Left lung (tissue), 4 donors: ENCODE measurements at regions not wholly inside any gene's neighbourhood (a gene's known extent, or its start where the extent isn't known, plus 50 kb on each side); places are given as distances from the start of the nearest gene placed in this dataset.

Experiments used
- ATAC-seq: fragments of 200-7000 bp; cut with Tn5 transposase; one replicate; pipeline ENCODE4 v1.9.1; 2020; ENCODE audit warnings: moderate library complexity
- DNase-seq, 4 donors: peaks; one replicate each; pipeline ENCODE4 v3.0.0-alpha.2; 2013 to 2020
- H3K27ac ChIP-seq, 2 donors: fragments of 200-600 bp; sonication (generic) in 1 of 2; one replicate each; pipeline versions ENCODE4 v1.5.0 to v1.8.0; 2020 to 2021
- H3K27me3 ChIP-seq, 2 donors: fragments of 200-600 bp; sonication (generic) in 1 of 2; one replicate each; pipeline versions ENCODE4 v1.5.0 to v1.8.0; 2020 to 2021
- H3K36me3 ChIP-seq, 2 donors: fragments of 200-600 bp; sonication (generic) in 1 of 2; one replicate each; pipeline versions ENCODE4 v1.5.0 to v1.8.0; 2020 to 2021
- H3K4me1 ChIP-seq, 2 donors: fragments of 200-600 bp; one replicate each; pipeline ENCODE4 v1.8.0; 2021
- H3K4me3 ChIP-seq, 2 donors: fragments of 200-600 bp; sonication (generic) in 1 of 2; one replicate each; pipeline versions ENCODE4 v1.5.0 to v1.8.0; 2020 to 2021; ENCODE audit warnings: mild to moderate bottlenecking in 1 of 2
- H3K9me3 ChIP-seq, 2 donors: fragments of 200-600 bp; sonication (generic) in 1 of 2; one replicate each; pipeline versions ENCODE4 v1.5.0 to v1.8.0; 2020 to 2021
- CTCF ChIP-seq, 2 donors: fragments of 200-600 bp; sonication (generic) in 1 of 2; IDR thresholded peaks; one replicate each; pipeline versions ENCODE4 v1.5.0 to v1.8.0; 2021; ENCODE audit warnings: antibody characterized with exemption in 2 of 2
- intact Hi-C, 2 donors: fragments of 100-400 bp; cut with DNase I; formaldehyde crosslinking; loops; one replicate each; pipeline versions ENCODE4 v1.11.2 to v1.14.2; 2022
- donor health status: DM: no; HTN: yes; CAD: no.
- donor health status: DM: no; HTN: no; CAD: no.

- no peak overlapping the region for H3K4me3 ChIP-seq
- no peak for TF ChIP-seq CTCF (IDR thresholded peaks at IDR 0.05)
- H3K27ac ChIP-seq = no peak overlapping the region
- no peaks in the 10 kb centered on the region for H3K27me3 ChIP-seq
- no peaks in the 10 kb centered on the region for H3K36me3 ChIP-seq
- no peaks in the 10 kb centered on the region for H3K4me1 ChIP-seq
- H3K9me3 ChIP-seq = no peaks in the 10 kb centered on the region
- intact Hi-C loops = no loop called here
- ATAC-seq (no peak), DNase-seq (no peak)
Observed at GRCh38 chr1:4463631-4464030, 190.8 kb upstream of the AJAP1 start.

GRCh38 chr1:4464478-4464877 lies 189.9 kb upstream of the AJAP1 start:
- Histone ChIP-seq H3K4me3 (no peak overlapping the region), H3K27ac (no peak overlapping the region), H3K9me3 (no peaks in the 10 kb centered on the region), H3K36me3 (no peaks in the 10 kb centered on the region), H3K4me1 (no peaks in the 10 kb centered on the region), H3K27me3 (no peaks in the 10 kb centered on the region)
- DNase-seq (no peak), ATAC-seq (no peak)
- no peak for TF ChIP-seq CTCF (IDR thresholded peaks at IDR 0.05)
- intact Hi-C loops = no loop called here

- no peak for TF ChIP-seq CTCF (IDR thresholded peaks at IDR 0.05)
- H3K27ac ChIP-seq = no peak overlapping the region
- H3K4me3 ChIP-seq = no peak overlapping the region
- no peaks in the 10 kb centered on the region for H3K9me3 ChIP-seq
- intact Hi-C loops = no loop called here
- no peak for DNase-seq
- no peaks in the 10 kb centered on the region for H3K36me3 ChIP-seq
- no peaks in the 10 kb centered on the region for H3K4me1 ChIP-seq
- no peaks in the 10 kb centered on the region for H3K27me3 ChIP-seq
- no peak for ATAC-seq
Observed at GRCh38 chr1:4467241-4467640, 187.2 kb upstream of the AJAP1 start.

GRCh38 chr1:4468386-4468785 lies 186.0 kb upstream of the AJAP1 start:
- ATAC-seq (no peak), DNase-seq (no peak)
- intact Hi-C loops = no loop called here
- no peaks in the 10 kb centered on the region for H3K36me3 ChIP-seq
- no peaks in the 10 kb centered on the region for H3K4me1 ChIP-seq
- H3K9me3 ChIP-seq = no peaks in the 10 kb centered on the region
- H3K4me3 ChIP-seq = no peak overlapping the region
- no peak for TF ChIP-seq CTCF (IDR thresholded peaks at IDR 0.05)
- H3K27ac ChIP-seq = no peak overlapping the region
- no peaks in the 10 kb centered on the region for H3K27me3 ChIP-seq

GRCh38 chr1:4468804-4469514 lies 185.4 kb upstream of the AJAP1 start:
- H3K27me3 ChIP-seq = no peaks in the 10 kb centered on the region
- intact Hi-C loops = no loop called here
- no peaks in the 10 kb centered on the region for H3K4me1 ChIP-seq
- no peaks in the 10 kb centered on the region for H3K36me3 ChIP-seq
- H3K9me3 ChIP-seq = no peaks in the 10 kb centered on the region
- DNase-seq (peak in 1 of 4 donors; percentile 41), ATAC-seq (no peak)
- no peak overlapping the region for H3K27ac ChIP-seq
- no peak overlapping the region for H3K4me3 ChIP-seq
- no peak for TF ChIP-seq CTCF (IDR thresholded peaks at IDR 0.05)
